Endothelial cell of umbilical vein (primary cell): ENCODE measurements at regions not wholly inside any gene's neighbourhood (a gene's known extent, or its start where the extent isn't known, plus 50 kb on each side); places are given as distances from the start of the nearest gene placed in this dataset.

Experiments used
- BruUV-seq: library from RNA; stranded (reverse); fragments of 400-500 nt; replicated peaks from 2 replicates; lab custom pipeline; 2021; lab: Mats Ljungman, UMichigan
- CTCF ChIA-PET: fragments of 300-600, 350-600 bp; sonication (Branson Sonifier 250); formaldehyde crosslinking; loops from one replicate; lab custom pipeline; 2021; ENCODE audit warnings: antibody characterized with exemption, inconsistent platforms; lab: Charles Lee
- POLR2A ChIA-PET: fragments of 300-600, 350-600 bp; sonication (Branson Sonifier 250); formaldehyde crosslinking; loops from one replicate; lab custom pipeline; 2021; ENCODE audit warnings: antibody characterized with exemption, inconsistent platforms; lab: Charles Lee
- DNase-seq: peaks from one replicate; pipeline ENCODE4 v3.0.0-alpha.2; 2011; ENCODE audit warnings: low read depth, low spot score
- FAIRE-seq: peaks from 2 replicates; lab custom pipeline; 2011; peaks lifted over from hg19 to GRCh38; lab: Jason Lieb, UNC
- H2AFZ ChIP-seq: 2 replicates; pipeline ENCODE4 v1.6.0; 2012; ENCODE audit warnings: low read depth, low read length, control low read depth, inconsistent platforms
- H3K27ac ChIP-seq: 2 replicates; pipeline ENCODE4 v1.5.1; 2011; ENCODE audit warnings: low read depth, mild to moderate bottlenecking, control low read depth, low read length, moderate library complexity; ENCODE audit not compliant: insufficient read depth
- H3K27me3 ChIP-seq, 2 experiments: 2 replicates each; pipeline versions ENCODE4 v1.6.0 to v1.6.1; 2011; ENCODE audit warnings: low read length in 2 of 2, mixed read lengths in 1 of 2; ENCODE audit not compliant: control insufficient read depth in 2 of 2, insufficient read depth in 2 of 2
- H3K36me3 ChIP-seq, 2 experiments: 2 replicates in 1 of 2; 3 replicates in 1 of 2; pipeline ENCODE4 v1.5.1; 2011; ENCODE audit warnings: low read length in 2 of 2, mild to moderate bottlenecking in 1 of 2, moderate library complexity in 1 of 2; ENCODE audit not compliant: control insufficient read depth in 2 of 2, insufficient read depth in 2 of 2; ENCODE audit errors: extremely low read depth in 1 of 2
- H3K4me1 ChIP-seq: 3 replicates; pipeline ENCODE4 v1.5.1; 2011; ENCODE audit warnings: mild to moderate bottlenecking, low read length; ENCODE audit not compliant: control insufficient read depth, insufficient read depth; ENCODE audit errors: extremely low read depth
- H3K4me2 ChIP-seq: 2 replicates; pipeline ENCODE4 v1.6.1; 2011; ENCODE audit warnings: low read length, control low read depth, mixed read lengths; ENCODE audit not compliant: insufficient read depth
- H3K4me3 ChIP-seq, 3 experiments: fragments of 200-600 bp in 1 of 3; sonication (generic), shearing (Covaris generic) in 1 of 3; replicated peaks in 1 of 3; 2 replicates each; pipeline ENCODE4 v1.5.1; 2011 to 2016; ENCODE audit warnings: control low read depth in 3 of 3, low read length in 3 of 3, mild to moderate bottlenecking in 2 of 3, inconsistent platforms in 1 of 3, low read depth in 1 of 3, moderate library complexity in 1 of 3; ENCODE audit not compliant: insufficient read depth in 1 of 3
- H3K79me2 ChIP-seq: 2 replicates; pipeline ENCODE4 v1.6.0; 2012; ENCODE audit warnings: low read length, inconsistent platforms; ENCODE audit not compliant: control insufficient read depth, insufficient read depth
- H3K9ac ChIP-seq: replicated peaks from 2 replicates; pipeline ENCODE3; 2011; ENCODE audit warnings: low read length, control low read depth; ENCODE audit not compliant: insufficient read depth; ENCODE audit errors: extremely low read depth
- H3K9me1 ChIP-seq: replicated peaks from 3 replicates; pipeline ENCODE4 v1.6.0; 2011; ENCODE audit warnings: mild to moderate bottlenecking, low read length; ENCODE audit not compliant: control insufficient read depth, insufficient read depth; ENCODE audit errors: extremely low read depth
- H3K9me3 ChIP-seq: replicated peaks from 2 replicates; pipeline ENCODE4 v1.5.1; 2012; ENCODE audit warnings: low read length, inconsistent platforms; ENCODE audit not compliant: control insufficient read depth, insufficient read depth
- H4K20me1 ChIP-seq: replicated peaks from 2 replicates; pipeline ENCODE3; 2011; ENCODE audit warnings: mild to moderate bottlenecking, low read length; ENCODE audit not compliant: control insufficient read depth, insufficient read depth; ENCODE audit errors: extremely low read depth
- CTCF ChIP-seq, 2 donors: IDR thresholded peaks; 1 replicate in 1 of 2; 2 replicates in 1 of 2; pipeline ENCODE4 v1.5.1; 2011; ENCODE audit warnings: low read length in 2 of 2, mild to moderate bottlenecking in 2 of 2, moderate library complexity in 2 of 2, control low read depth in 1 of 2, inconsistent platforms in 1 of 2, low read depth in 1 of 2; ENCODE audit not compliant: insufficient read depth in 1 of 2; ENCODE audit errors: extremely low read depth in 1 of 2
- EZH2 ChIP-seq: IDR thresholded peaks from 2 replicates; pipeline ENCODE4 v1.6.1; 2012; ENCODE audit warnings: borderline replicate concordance, low read depth, mild to moderate bottlenecking, moderate library complexity, low read length, inconsistent platforms; ENCODE audit not compliant: severe bottlenecking
- FOS ChIP-seq: IDR thresholded peaks from 2 replicates; pipeline ENCODE4 v1.6.1; 2011; ENCODE audit warnings: mild to moderate bottlenecking, low read length, moderate library complexity, borderline replicate concordance; ENCODE audit not compliant: insufficient read depth
- GATA2 ChIP-seq: IDR thresholded peaks from 2 replicates; pipeline ENCODE4 v1.7.0; 2011; ENCODE audit warnings: low read depth, mild to moderate bottlenecking, moderate library complexity, mixed read lengths, low read length; ENCODE audit not compliant: insufficient read length, insufficient read depth
- JUN ChIP-seq: IDR thresholded peaks from 2 replicates; pipeline ENCODE4 v1.6.1; 2011; ENCODE audit warnings: borderline replicate concordance, low read depth; ENCODE audit not compliant: insufficient read length, insufficient read depth
- MAX ChIP-seq: IDR thresholded peaks from 2 replicates; pipeline ENCODE4 v1.6.1; 2011; ENCODE audit not compliant: insufficient read depth, insufficient read length
- MYC ChIP-seq: IDR thresholded peaks from one replicate; pipeline ENCODE4 v1.6.1; 2011; ENCODE audit warnings: mild to moderate bottlenecking, low read depth, low read length
- POLR2A ChIP-seq: IDR thresholded peaks from 2 replicates; pipeline ENCODE4 v1.6.1; 2012; ENCODE audit warnings: low read depth, mild to moderate bottlenecking, control low read depth, low read length
- POLR2AphosphoS5 ChIP-seq: IDR thresholded peaks from 2 replicates; pipeline ENCODE4 v1.6.1; 2012; ENCODE audit warnings: low read depth, mild to moderate bottlenecking, control low read depth, low read length, moderate library complexity; ENCODE audit not compliant: insufficient read depth
- dilution Hi-C: fragments of 300-500 bp; cut with MboI; formaldehyde crosslinking; loops from one replicate; pipeline ENCODE4 v1.15.0; 2019; ENCODE audit warnings: low sequenced_read_pairs; ENCODE audit not compliant: extremely low pct_ligation_motif_present
- intact Hi-C: fragments of 100-400 bp; cut with micrococcal nuclease; formaldehyde crosslinking; loops from one replicate; pipeline ENCODE4 v1.10.0; 2022

- Histone ChIP-seq H3K4me2 (no peak overlapping the region), H3K36me3 (no peaks in the 10 kb centered on the region), H3K27me3 (no peaks in the 10 kb centered on the region), H3K79me2 (no peaks in the 10 kb centered on the region), H3K9ac (no peak overlapping the region), H4K20me1 (no peaks in the 10 kb centered on the region), H3K4me1 (peaks cover 3% of the 10 kb centered on the region), H3K9me1 (no peaks in the 10 kb centered on the region), H3K4me3 (no peak overlapping the region), H3K9me3 (no peaks in the 10 kb centered on the region), H3K27ac (no peak overlapping the region), H2AFZ (no peak overlapping the region)
- DNase-seq, result no peak
- FAIRE-seq, result no peak
- intact Hi-C loops (no loop called here), dilution Hi-C loops (no loop called here)
- ChIA-PET POLR2A (no interaction called here), CTCF (interaction anchor here (0.7 kb wide), 1 partner anchor 20 kb away, joined by 3 read pairs; no protein-coding TSS in a partner anchor)
- no peak for TF ChIP-seq EZH2
- TF ChIP-seq CTCF (IDR thresholded peaks at IDR 0.05; ENCODE audit: extremely low read depth in 1 of 2, insufficient read depth in 1 of 2, low read depth in 1 of 2, low read length in 2 of 2), result no peak
- no peak for TF ChIP-seq GATA2
- TF ChIP-seq MAX, result no peak
- no peak for TF ChIP-seq FOS
- no peak for TF ChIP-seq JUN
- TF ChIP-seq MYC, result no peak
- no peak for TF ChIP-seq POLR2AphosphoS5
- no peak for TF ChIP-seq POLR2A
- BruUV-seq, result no TSS peak
Measured at GRCh38 chr2:58645017-58645416, 403.9 kb upstream of the FANCL start.
